HepG2 (cell line): ENCODE measurements at regions not wholly inside any gene's neighbourhood (a gene's known extent, or its start where the extent isn't known, plus 50 kb on each side); places are given as distances from the start of the nearest gene placed in this dataset.

Source experiments
- ATAC-seq: fragments of 200-7000 bp; cut with Tn5 transposase; 3 replicates; pipeline ENCODE4 v1.9.1; 2020; ENCODE audit warnings: mild to moderate bottlenecking, moderate library complexity
- BruUV-seq: library from RNA; stranded (reverse); fragments of 400-500 nt; replicated peaks from 2 replicates; lab custom pipeline; 2021; lab: Mats Ljungman, UMichigan
- CTCF ChIA-PET: fragments of 300-600 bp; formaldehyde crosslinking; extraction: SDS; loops from one replicate; lab custom pipeline; 2021; ENCODE audit warnings: low total read pairs, inconsistent platforms, low intra/inter-chr PET ratio; lab: Yijun Ruan, JAX
- POLR2A ChIA-PET: fragments of 350-600 bp; sonication (Branson Sonifier 250); formaldehyde crosslinking; loops from one replicate; lab custom pipeline; 2020; ENCODE audit warnings: antibody characterized with exemption, inconsistent platforms; lab: Yijun Ruan, JAX
- DNase-seq: peaks from one replicate; pipeline ENCODE4 v3.0.0-alpha.2; 2015; ENCODE audit warnings: low spot score
- FAIRE-seq: peaks from 3 replicates; lab custom pipeline; 2011; peaks lifted over from hg19 to GRCh38; lab: Jason Lieb, UNC
- H2AFZ ChIP-seq: one replicate; pipeline ENCODE4 v1.6.1; 2011; ENCODE audit warnings: low read length, inconsistent platforms
- H3K27ac ChIP-seq: fragments of 300-600 bp; 3 replicates; pipeline ENCODE4 v1.8.0; 2011; ENCODE audit warnings: mixed run types, mild to moderate bottlenecking, mixed read lengths, low read length, inconsistent platforms; ENCODE audit not compliant: insufficient read depth; ENCODE audit errors: extremely low read length
- H3K27me3 ChIP-seq, 2 experiments: fragments of 200-600 bp in 1 of 2; 2 replicates in 1 of 2; 3 replicates in 1 of 2; pipeline versions ENCODE4 v1.6.0 to v1.8.0; 2011; ENCODE audit warnings: low read length in 2 of 2, mild to moderate bottlenecking in 2 of 2, moderate library complexity in 2 of 2, inconsistent platforms in 1 of 2; ENCODE audit not compliant: insufficient read depth in 2 of 2, control insufficient read depth in 1 of 2
- H3K36me3 ChIP-seq, 2 experiments: fragments of 200-600 bp in 1 of 2; replicated peaks in 1 of 2; 2 replicates in 1 of 2; 3 replicates in 1 of 2; pipeline versions ENCODE4 v1.5.1 to v1.8.0; 2011; ENCODE audit warnings: low read length in 2 of 2, inconsistent platforms in 1 of 2; ENCODE audit not compliant: insufficient read depth in 2 of 2, control insufficient read depth in 1 of 2
- H3K4me1 ChIP-seq: 2 replicates; pipeline ENCODE4 v1.5.1; 2012; ENCODE audit warnings: low read length, inconsistent platforms; ENCODE audit not compliant: insufficient read depth
- H3K4me2 ChIP-seq: 2 replicates; pipeline ENCODE4 v1.6.0; 2011; ENCODE audit warnings: low read depth, low read length, inconsistent platforms
- H3K4me3 ChIP-seq, 3 experiments: fragments of 200-600 bp in 1 of 3; sonication (generic), shearing (Covaris generic) in 1 of 3; replicated peaks in 1 of 3; 2 replicates each; pipeline ENCODE4 v1.5.1; 2011 to 2016; ENCODE audit warnings: low read length in 3 of 3, inconsistent platforms in 2 of 3, low read depth in 2 of 3, mild to moderate bottlenecking in 2 of 3, control low read depth in 1 of 3, mixed read lengths in 1 of 3; ENCODE audit not compliant: insufficient read depth in 1 of 3
- H3K79me2 ChIP-seq: one replicate; pipeline ENCODE4 v1.6.1; 2011; ENCODE audit warnings: low read length, inconsistent platforms; ENCODE audit not compliant: insufficient read depth
- H3K9ac ChIP-seq: 2 replicates; pipeline ENCODE4 v1.6.0; 2011; ENCODE audit warnings: mild to moderate bottlenecking, low read depth, low read length, inconsistent platforms; ENCODE audit not compliant: insufficient read depth
- H3K9me3 ChIP-seq: 2 replicates; pipeline ENCODE4 v1.5.1; 2012; ENCODE audit warnings: mild to moderate bottlenecking, low read length
- H4K20me1 ChIP-seq: 2 replicates; pipeline ENCODE4 v1.6.0; 2011; ENCODE audit warnings: inconsistent platforms, mild to moderate bottlenecking, low read length, moderate library complexity; ENCODE audit not compliant: insufficient read depth
- CREB1 ChIP-seq, 2 experiments: fragments of 450-650 bp in 1 of 2; IDR thresholded peaks; 2 replicates each; pipeline ENCODE4 v1.6.1; 2016 to 2017; ENCODE audit warnings: control low read depth in 1 of 2, mild to moderate bottlenecking in 1 of 2, missing compliant biosample characterization in 1 of 2, missing genetic modification characterization in 1 of 2
- GABPB1 ChIP-seq: IDR thresholded peaks from 2 replicates; pipeline ENCODE4 v1.6.1; 2016; ENCODE audit warnings: mild to moderate bottlenecking, missing genetic modification reagents, moderate library complexity, missing compliant biosample characterization
- HNRNPK ChIP-seq: fragments of 200-400 bp; formaldehyde crosslinking; IDR thresholded peaks from 2 replicates; pipeline ENCODE4 v1.6.1; 2018; ENCODE audit warnings: low read length, low read depth, moderate library complexity, mild to moderate bottlenecking; ENCODE audit not compliant: poor library complexity, severe bottlenecking
- IRF9 ChIP-seq: sonication (generic); formaldehyde crosslinking; IDR thresholded peaks from 2 replicates; pipeline ENCODE4 v1.8.0; 2022; ENCODE audit warnings: missing genetic modification reagents, mild to moderate bottlenecking, borderline replicate concordance
- MZF1 ChIP-seq: sonication (generic); formaldehyde crosslinking; IDR thresholded peaks from 2 replicates; pipeline ENCODE4 v1.8.1; 2023; ENCODE audit warnings: mild to moderate bottlenecking, missing genetic modification reagents, borderline replicate concordance
- NCOR1 ChIP-seq: fragments of 200-600 bp; sonication (generic); IDR thresholded peaks from 2 replicates; pipeline ENCODE4 v1.7.0; 2017; ENCODE audit warnings: antibody characterized with exemption, low read length, borderline replicate concordance
- NR2F2 ChIP-seq: IDR thresholded peaks from 2 replicates; pipeline ENCODE4 v1.6.1; 2012; ENCODE audit warnings: low read depth, inconsistent platforms, borderline replicate concordance
- RCOR2 ChIP-seq: IDR thresholded peaks from 2 replicates; pipeline ENCODE4 v1.6.1; 2016; ENCODE audit warnings: missing biosample characterization, missing genetic modification reagents
- SALL1 ChIP-seq: sonication (generic); formaldehyde crosslinking; IDR thresholded peaks from 2 replicates; pipeline ENCODE4 v1.8.0; 2022; ENCODE audit warnings: mild to moderate bottlenecking, missing genetic modification reagents
- TOE1 ChIP-seq: sonication (generic); formaldehyde crosslinking; IDR thresholded peaks from 2 replicates; pipeline ENCODE4 v1.4.0; 2020; ENCODE audit warnings: mild to moderate bottlenecking, missing genetic modification reagents
- ZNF292 ChIP-seq: sonication (generic); formaldehyde crosslinking; IDR thresholded peaks from 2 replicates; pipeline ENCODE4 v1.8.1; 2022; ENCODE audit warnings: mild to moderate bottlenecking, low read depth, missing genetic modification reagents, borderline replicate concordance
- ZNF446 ChIP-seq: sonication (generic); formaldehyde crosslinking; IDR thresholded peaks from 2 replicates; pipeline ENCODE4 v1.5.0; 2020; ENCODE audit warnings: mild to moderate bottlenecking, missing genetic modification reagents
- ZNF75D ChIP-seq: sonication (generic); formaldehyde crosslinking; IDR thresholded peaks from 2 replicates; pipeline ENCODE4 v1.8.1; 2023; ENCODE audit warnings: missing genetic modification reagents, mild to moderate bottlenecking, borderline replicate concordance
- WGBS: methylation state at CpG from one replicate; pipeline ENCODE4 v1.1.6; 2017; ENCODE audit warnings: low lambda C conversion rate; 5-methylcytosine and 5-hydroxymethylcytosine counted together
- in situ Hi-C: cut with HindIII; loops from 2 replicates; pipeline ENCODE4 v1.10.0; 2017; ENCODE audit warnings: low pct_unique_long_range_greater_than_20kb; ENCODE audit not compliant: extremely low pct_ligation_motif_present
- intact Hi-C: fragments of 100-400 bp; cut with micrococcal nuclease; formaldehyde crosslinking; loops from one replicate; pipeline ENCODE4 v1.10.0; 2022; ENCODE audit not compliant: unreplicated experiment

- ChIA-PET POLR2A (no interaction called here), CTCF (no interaction called here)
- Histone ChIP-seq H3K4me1 (no peaks in the 10 kb centered on the region), H3K9ac (no peak overlapping the region), H3K4me2 (no peak overlapping the region), H2AFZ (no peak overlapping the region), H3K27me3 (no peaks in the 10 kb centered on the region), H3K27ac (no peak overlapping the region), H3K79me2 (no peaks in the 10 kb centered on the region), H3K9me3 (no peaks in the 10 kb centered on the region), H4K20me1 (no peaks in the 10 kb centered on the region), H3K36me3 (no peaks in the 10 kb centered on the region), H3K4me3 (no peak overlapping the region)
- no TSS peak for BruUV-seq
- intact Hi-C loops (no loop called here), in situ Hi-C loops (no loop called here)
- no peak for ATAC-seq
- FAIRE-seq, result no peak
- DNase-seq, result no peak
- TF ChIP-seq RCOR2 (CRISPR knock-in tag) (no peak), TOE1 (no peak), HNRNPK (no peak)
Observed at GRCh38 chr12:91493308-91493707, 310.7 kb upstream of the DCN start.

- no peaks in the 10 kb centered on the region for H3K79me2 ChIP-seq
- H3K4me2 ChIP-seq, result no peak overlapping the region
- ChIA-PET POLR2A (no interaction called here), CTCF (no interaction called here)
- H3K9me3 ChIP-seq, result no peaks in the 10 kb centered on the region
- H4K20me1 ChIP-seq, result no peaks in the 10 kb centered on the region
- no peaks in the 10 kb centered on the region for H3K27me3 ChIP-seq
- H3K4me3 ChIP-seq, result no peak overlapping the region
- no peak overlapping the region for H3K27ac ChIP-seq
- H3K4me1 ChIP-seq, result no peaks in the 10 kb centered on the region
- H3K9ac ChIP-seq, result no peak overlapping the region
- DNase-seq (no peak), FAIRE-seq (no peak), ATAC-seq (no peak)
- BruUV-seq, result no TSS peak
- H3K36me3 ChIP-seq, result no peaks in the 10 kb centered on the region
- intact Hi-C loops (no loop called here), in situ Hi-C loops (no loop called here)
- 0% methylated on average over 1 of the region's 1 CpG for WGBS
- no peak overlapping the region for H2AFZ ChIP-seq
- TF ChIP-seq SALL1 (no peak), ZNF75D (CRISPR knock-in tag) (no peak), ZNF446 (no peak), ZNF292 (CRISPR knock-in tag) (no peak), CREB1 (IDR thresholded peaks at IDR 0.05) (no peak), CREB1 (CRISPR knock-in tag; IDR thresholded peaks at IDR 0.05) (no peak), GABPB1 (CRISPR knock-in tag) (no peak), NCOR1 (no peak), NR2F2 (no peak), IRF9 (CRISPR knock-in tag) (no peak), MZF1 (CRISPR knock-in tag) (no peak)
- TF ChIP-seq, all 625 proteins: peak for 0
Observed at GRCh38 chr12:91492648-91493047, 310.0 kb upstream of the DCN start.
